HUDEP-2 (cell line): ENCODE measurements at regions not wholly inside any gene's neighbourhood (a gene's known extent, or its start where the extent isn't known, plus 50 kb on each side); places are given as distances from the start of the nearest gene placed in this dataset.
"Not testable (repeated sequence)": the region's sequence is repeated elsewhere in the genome, so short reads cannot be mapped to it uniquely, and the experiment has no call there.

Experiments
- DNase-seq, 76 experiments: peaks; one replicate each; lab custom pipeline; 2025; ENCODE audit not compliant: unreplicated experiment in 76 of 76; lab: John Stamatoyannopoulos, UW

- no peak for DNase-seq
Measured at GRCh38 chr5:111983459-111983858, 226.5 kb upstream of the NREP start.

GRCh38 chr5:111977436-111977829 is 220.4 kb upstream of the NREP start:
- DNase-seq: no peak

GRCh38 chr5:111976705-111977435 is 219.9 kb upstream of the NREP start:
- DNase-seq: no peak

GRCh38 chr5:111975133-111975532 is 218.1 kb upstream of the NREP start:
- DNase-seq: no peak

- no peak for DNase-seq
Measured at GRCh38 chr5:111973961-111974360, 217.0 kb upstream of the NREP start.

- DNase-seq: no peak
Measured at GRCh38 chr5:111972548-111972947, 215.6 kb upstream of the NREP start.

- no peak for DNase-seq
Measured at GRCh38 chr5:111972080-111972479, 215.1 kb upstream of the NREP start.

- no peak for DNase-seq
Measured at GRCh38 chr5:111968459-111968858, 211.5 kb upstream of the NREP start.

GRCh38 chr5:111967463-111967862 is 210.5 kb upstream of the NREP start:
- DNase-seq: no peak

- no peak for DNase-seq
Measured at GRCh38 chr5:111966290-111966689, 209.3 kb upstream of the NREP start.

- no peak for DNase-seq
Measured at GRCh38 chr5:111963555-111963954, 206.6 kb upstream of the NREP start.

GRCh38 chr5:111962906-111963305 is 205.9 kb upstream of the NREP start:
- no peak for DNase-seq

GRCh38 chr5:111961862-111962261 is 204.9 kb upstream of the NREP start:
- DNase-seq: no peak

- DNase-seq: no peak
Measured at GRCh38 chr5:111960476-111961215, 203.7 kb upstream of the NREP start.

GRCh38 chr5:111958851-111959250 is 201.9 kb upstream of the NREP start:
- DNase-seq: no peak

GRCh38 chr5:111956765-111957164 is 199.8 kb upstream of the NREP start:
- not testable (repeated sequence) for DNase-seq

- DNase-seq: no peak
Measured at GRCh38 chr5:111954516-111955395, 197.8 kb upstream of the NREP start.

GRCh38 chr5:111953351-111954127 is 196.5 kb upstream of the NREP start:
- DNase-seq: no peak

GRCh38 chr5:111952555-111952954 is 195.6 kb upstream of the NREP start:
- DNase-seq: no peak

GRCh38 chr5:111950660-111951059 is 193.7 kb upstream of the NREP start:
- no peak for DNase-seq
